ENCODE measurements at regions not wholly inside any gene's neighbourhood (a gene's known extent, or its start where the extent isn't known, plus 50 kb on each side); places are given as distances from the start of the nearest gene placed in this dataset.

GRCh38 chr11:119545978-119546915 lies 123.3 kb upstream of the THY1 start:
- DNase-seq (ENCODE audit: low spot score) = no peak

DNA sequence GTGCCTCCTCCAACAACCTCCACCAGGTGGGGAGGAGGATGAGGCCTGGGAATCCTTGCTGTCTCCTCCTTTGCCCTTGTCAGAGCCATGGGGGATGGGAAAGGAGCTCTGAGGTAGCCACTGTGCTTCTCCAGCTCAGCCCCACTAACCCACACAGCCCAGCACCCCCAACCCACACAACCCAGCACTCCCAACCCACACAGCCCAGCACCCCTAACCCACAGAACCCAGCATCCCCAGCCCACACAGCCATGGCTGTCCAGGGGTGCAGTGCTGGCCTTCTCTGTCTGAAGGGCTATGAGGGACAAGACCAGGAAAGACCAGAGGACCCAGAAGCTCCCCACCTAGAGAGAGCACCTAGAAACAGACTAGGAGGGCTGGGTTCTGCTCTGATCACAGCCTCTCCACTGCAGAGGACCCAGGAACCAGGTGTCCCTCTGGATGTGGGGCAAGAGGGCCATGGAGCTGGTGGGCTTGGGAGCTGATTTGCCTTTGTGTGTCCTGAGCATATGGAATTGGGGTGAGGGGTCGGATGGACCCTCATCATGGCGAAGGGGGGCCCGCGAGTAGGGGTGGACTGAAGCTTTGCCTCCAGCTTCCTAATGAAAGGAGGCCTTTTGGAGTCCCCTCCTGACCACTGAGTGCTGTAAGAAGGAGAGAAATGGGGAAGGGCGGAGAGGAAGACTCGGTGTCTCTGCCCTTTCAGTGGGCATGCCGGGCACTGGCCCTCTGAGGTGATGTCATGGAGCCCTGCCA lies 117.6 kb upstream of the THY1 start:
- no peak for DNase-seq (ENCODE audit: low spot score)

DNA sequence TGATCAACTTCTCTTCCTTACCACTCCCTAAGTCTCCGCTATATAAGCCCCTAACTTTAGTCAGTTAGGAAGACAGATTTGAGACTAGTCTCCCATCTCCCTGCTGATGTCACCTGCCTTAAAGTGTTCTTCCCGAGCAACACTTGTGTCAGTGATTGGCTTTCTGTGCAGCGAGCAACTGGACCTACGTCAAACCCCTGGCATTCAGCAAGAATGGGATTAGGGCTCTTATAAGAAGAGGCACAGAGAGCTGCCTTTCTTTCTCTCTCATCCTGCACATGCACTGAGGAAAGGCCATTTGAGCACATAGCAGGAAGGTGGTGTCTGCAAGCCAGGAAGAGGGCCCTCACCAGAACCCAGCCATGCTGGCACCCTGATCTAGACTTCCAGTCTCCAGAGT lies 116.6 kb upstream of the THY1 start:
- no peak for DNase-seq (ENCODE audit: low spot score)

DNA sequence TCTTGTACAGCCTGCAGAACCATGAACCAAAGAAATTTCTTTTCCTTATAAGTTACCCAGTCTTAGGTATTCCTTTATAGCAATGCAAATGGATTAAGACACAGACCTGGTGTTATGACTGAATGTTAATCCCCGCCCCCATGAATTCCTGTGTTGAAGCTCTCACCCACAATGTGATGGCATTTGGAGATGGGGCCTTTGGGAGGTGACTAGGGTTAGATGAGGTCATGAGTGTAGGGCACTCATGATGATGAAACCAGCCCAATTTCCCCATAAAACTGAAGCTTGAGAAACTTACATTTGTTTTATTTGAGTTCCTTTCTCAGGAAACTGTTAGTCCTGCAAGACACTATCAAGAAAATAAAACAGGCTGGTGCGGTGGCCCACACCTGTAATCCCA lies 115.8 kb upstream of the THY1 start:
- peak; percentile 22 for DNase-seq (ENCODE audit: low spot score)

DNA sequence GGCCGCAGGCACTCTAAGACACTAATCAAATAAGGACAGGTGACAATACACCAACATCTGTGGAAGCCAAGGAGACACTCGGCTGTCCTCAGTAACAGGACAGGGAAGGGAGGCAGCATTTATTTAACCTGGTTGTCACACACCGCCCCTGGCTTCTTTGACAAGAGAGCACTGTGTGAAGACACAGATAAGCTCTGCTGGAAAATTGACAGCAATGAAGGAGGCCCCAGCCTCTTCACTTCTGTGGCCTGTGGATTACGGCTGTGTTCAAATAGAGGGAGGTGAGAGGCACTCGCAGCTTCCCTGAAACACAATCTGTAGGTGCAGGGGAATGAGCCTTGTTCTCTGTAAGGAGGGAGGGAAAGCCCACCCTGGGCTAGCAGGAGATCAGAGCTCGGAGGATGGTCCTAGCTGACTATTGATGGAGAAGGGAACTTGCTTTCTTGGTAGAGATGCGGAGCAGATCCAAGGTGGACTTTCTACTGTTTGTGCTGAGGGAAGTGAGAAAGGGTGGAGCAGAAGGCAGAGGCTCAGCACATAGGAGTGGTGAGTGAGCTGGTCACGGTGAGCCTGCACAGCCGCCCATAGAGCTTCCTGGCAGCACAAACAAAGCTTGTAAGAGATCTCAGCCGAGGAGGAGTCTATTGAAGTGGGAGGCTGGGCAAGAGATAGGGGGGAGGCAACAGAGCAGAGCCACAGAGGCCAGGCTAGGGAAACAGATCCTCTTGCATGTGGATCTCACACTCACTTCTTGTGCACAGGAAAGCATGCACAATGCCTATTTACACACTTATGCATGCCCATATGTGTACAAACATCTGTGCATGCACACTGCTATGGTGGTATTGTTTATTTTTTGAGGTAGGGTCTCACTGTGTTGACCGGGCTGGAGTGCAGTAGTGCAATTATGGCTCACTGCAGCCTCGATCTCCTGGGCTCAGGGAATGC lies 114.6 kb upstream of the THY1 start:
- no peak for DNase-seq (ENCODE audit: low spot score)

- no peak for DNase-seq (ENCODE audit: low spot score)
Observed at GRCh38 chr11:119536801-119537200, 113.8 kb upstream of the THY1 start.

GRCh38 chr11:119533921-119534736 lies 111.2 kb upstream of the THY1 start:
- DNase-seq (ENCODE audit: low spot score) = peak; percentile 73

DNA sequence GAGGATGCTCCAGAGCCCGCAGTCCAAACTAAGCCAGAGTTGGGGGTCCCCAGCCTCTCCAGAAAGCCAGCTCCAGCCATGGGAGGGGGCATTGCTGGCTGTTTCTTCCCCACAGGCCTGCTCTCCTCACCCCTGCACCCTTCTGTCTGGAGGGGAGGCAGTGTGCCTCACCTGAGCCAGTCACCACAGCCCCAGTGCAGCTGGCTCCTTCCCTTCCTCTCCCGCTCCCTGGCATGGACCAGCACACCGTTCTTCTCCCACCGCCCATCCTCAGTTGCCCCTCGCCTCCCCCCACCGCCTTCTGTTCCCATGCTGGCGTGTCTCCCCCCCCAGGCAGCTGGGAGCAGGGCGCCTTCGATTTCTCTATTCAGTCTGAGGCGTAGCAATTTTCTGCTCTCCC lies 110.5 kb upstream of the THY1 start:
- DNase-seq (ENCODE audit: low spot score) = no peak

GRCh38 chr11:119532551-119532950 lies 109.6 kb upstream of the THY1 start:
- DNase-seq (ENCODE audit: low spot score) = no peak

- no peak for DNase-seq (ENCODE audit: low spot score)
Observed at GRCh38 chr11:119531623-119532022, 108.7 kb upstream of the THY1 start.

- no peak for DNase-seq (ENCODE audit: low spot score)
Observed at GRCh38 chr11:119531056-119531455, 108.1 kb upstream of the THY1 start.

- DNase-seq (ENCODE audit: low spot score) = no peak
Observed at GRCh38 chr11:119530509-119530908, 107.5 kb upstream of the THY1 start.

DNA sequence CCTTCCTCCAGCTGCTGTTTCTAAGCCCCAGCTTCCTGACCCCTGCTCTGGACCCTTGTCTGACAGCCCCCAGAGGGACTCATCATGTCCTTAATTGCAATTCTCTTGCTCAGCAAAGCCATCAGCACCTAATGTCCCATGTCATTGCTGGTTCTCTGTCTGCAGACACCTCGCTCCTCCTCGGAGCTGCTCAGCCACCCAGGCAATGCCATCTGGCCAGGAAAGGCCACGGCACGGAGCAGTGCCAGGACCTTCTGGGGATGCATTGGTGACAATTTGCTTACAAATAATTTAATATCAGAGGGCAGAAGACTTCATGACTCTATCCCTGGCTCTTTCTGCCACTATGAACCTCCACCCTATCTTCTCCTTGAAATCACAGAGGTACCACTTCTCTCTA lies 107.0 kb upstream of the THY1 start:
- DNase-seq (ENCODE audit: low spot score) = no peak

GRCh38 chr11:119529063-119529845 lies 106.3 kb upstream of the THY1 start:
- no peak for DNase-seq (ENCODE audit: low spot score)

DNA sequence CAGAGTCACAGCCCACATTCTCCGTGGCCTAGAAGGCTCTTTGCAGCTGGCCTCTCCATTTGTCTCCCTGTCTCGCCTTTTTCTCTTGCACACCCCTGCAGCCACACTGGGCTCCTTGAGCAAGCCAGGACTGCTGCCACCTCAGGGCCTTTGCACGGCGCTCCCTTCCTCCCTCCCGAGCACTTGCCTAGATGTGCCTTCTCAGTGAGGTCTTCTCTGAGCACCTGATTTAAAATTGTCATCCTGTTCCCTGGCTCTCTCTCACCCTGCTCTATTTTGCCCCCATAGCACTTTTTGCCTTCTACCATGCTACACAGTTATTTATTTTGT lies 102.9 kb upstream of the THY1 start:
- no peak for DNase-seq (ENCODE audit: low spot score)

GRCh38 chr11:119525180-119525866 lies 102.4 kb upstream of the THY1 start:
- DNase-seq (ENCODE audit: low spot score) = no peak

GRCh38 chr11:119523539-119524157 lies 100.7 kb upstream of the THY1 start:
- no peak for DNase-seq (ENCODE audit: low spot score)

GRCh38 chr11:119522609-119523008 lies 99.6 kb upstream of the THY1 start:
- no peak for DNase-seq (ENCODE audit: low spot score)

GRCh38 chr11:119521551-119521950 lies 98.6 kb upstream of the THY1 start:
- DNase-seq (ENCODE audit: low spot score) = no peak

DNA sequence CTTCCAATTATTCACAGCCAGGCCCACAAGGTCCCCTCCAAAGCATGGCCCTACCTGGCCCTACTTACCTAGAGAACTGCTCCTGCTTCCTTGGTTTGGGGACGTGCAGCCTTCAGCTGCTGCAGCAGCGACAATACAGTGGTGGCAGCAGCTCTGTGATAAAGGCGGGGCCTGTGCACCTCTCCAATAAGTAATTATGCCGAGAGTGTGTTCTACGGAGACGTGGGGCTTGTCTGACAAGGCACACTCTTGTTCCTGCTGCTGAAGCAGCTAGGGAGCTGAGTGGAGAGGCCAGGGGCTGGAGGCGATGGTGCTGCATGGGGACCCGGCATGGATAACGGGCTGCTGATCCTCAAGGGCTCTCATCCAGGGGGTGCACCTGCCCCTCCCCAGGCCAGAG lies 98.0 kb upstream of the THY1 start:
- no peak for DNase-seq (ENCODE audit: low spot score)

Measured in kidney tubule cell (primary cell).